ENCODE measurements at regions not wholly inside any gene's neighbourhood (a gene's known extent, or its start where the extent isn't known, plus 50 kb on each side); places are given as distances from the start of the nearest gene placed in this dataset.
"Not testable (repeated sequence)": the region's sequence is repeated elsewhere in the genome, so short reads cannot be mapped to it uniquely, and the experiment has no call there.

- ChIA-PET CTCF (no interaction called here), POLR2A (no interaction called here)
- Mint-ChIP-seq H3K9me3 (ENCODE audit: insufficient read depth) (peaks cover 21% of the 10 kb centered on the region), H3K4me1 (ENCODE audit: low read depth) (no peaks in the 10 kb centered on the region), H3K27ac (no peak overlapping the region), H3K36me3 (ENCODE audit: low read depth) (no peaks in the 10 kb centered on the region), H3K4me3 (no peak overlapping the region), H3K27me3 (ENCODE audit: low read depth) (no peaks in the 10 kb centered on the region)
- DNase-seq (no peak), ATAC-seq (no peak)
Measured at GRCh38 chrX:1781766-1782165, 166.9 kb downstream of the ASMT start.

- no peak for DNase-seq
- no peak for ATAC-seq
- Mint-ChIP-seq H3K9me3 (ENCODE audit: insufficient read depth) (peaks cover 21% of the 10 kb centered on the region), H3K4me1 (ENCODE audit: low read depth) (no peaks in the 10 kb centered on the region), H3K27ac (no peak overlapping the region), H3K27me3 (ENCODE audit: low read depth) (no peaks in the 10 kb centered on the region), H3K36me3 (ENCODE audit: low read depth) (no peaks in the 10 kb centered on the region), H3K4me3 (no peak overlapping the region)
- ChIA-PET POLR2A (no interaction called here), CTCF (no interaction called here)
Measured at GRCh38 chrX:1784773-1785172, 169.9 kb downstream of the ASMT start.

GRCh38 chrX:1788300-1788911 is 173.5 kb downstream of the ASMT start:
- ATAC-seq: no peak
- no peak overlapping the region for H3K27ac Mint-ChIP-seq
- POLR2A ChIA-PET: no interaction called here

GRCh38 chrX:1792636-1793035 is 177.8 kb downstream of the ASMT start:
- CTCF ChIA-PET: no interaction called here
- Mint-ChIP-seq H3K27ac (no peak overlapping the region), H3K4me1 (ENCODE audit: low read depth) (no peaks in the 10 kb centered on the region), H3K4me3 (no peak overlapping the region), H3K27me3 (ENCODE audit: low read depth) (no peaks in the 10 kb centered on the region), H3K9me3 (ENCODE audit: insufficient read depth) (no peaks in the 10 kb centered on the region), H3K36me3 (ENCODE audit: low read depth) (no peaks in the 10 kb centered on the region)
- POLR2A ChIA-PET: no interaction called here
- DNase-seq: no peak
- no peak for ATAC-seq

More at GRCh38 chrX:1788300-1788911, 173.5 kb downstream of the ASMT start:
- no peak overlapping the region for H3K4me3 Mint-ChIP-seq
- H3K36me3 Mint-ChIP-seq (ENCODE audit: low read depth): no peaks in the 10 kb centered on the region
- no peaks in the 10 kb centered on the region for H3K4me1 Mint-ChIP-seq (ENCODE audit: low read depth)
- CTCF ChIA-PET: no interaction called here
- DNase-seq: no peak
- no peaks in the 10 kb centered on the region for H3K27me3 Mint-ChIP-seq (ENCODE audit: low read depth)
- H3K9me3 Mint-ChIP-seq (ENCODE audit: insufficient read depth): peaks cover 16% of the 10 kb centered on the region

- H3K36me3 Mint-ChIP-seq (ENCODE audit: low read depth): no peaks in the 10 kb centered on the region
- DNase-seq: no peak
- no peaks in the 10 kb centered on the region for H3K27me3 Mint-ChIP-seq (ENCODE audit: low read depth)
- H3K4me3 Mint-ChIP-seq: no peak overlapping the region
- no peaks in the 10 kb centered on the region for H3K9me3 Mint-ChIP-seq (ENCODE audit: insufficient read depth)
- H3K27ac Mint-ChIP-seq: no peak overlapping the region
- ChIA-PET POLR2A (no interaction called here), CTCF (no interaction called here)
- no peak for ATAC-seq
- H3K4me1 Mint-ChIP-seq (ENCODE audit: low read depth): no peaks in the 10 kb centered on the region
Measured at GRCh38 chrX:1794586-1794985, 179.7 kb downstream of the ASMT start.

- no peaks in the 10 kb centered on the region for H3K27me3 Mint-ChIP-seq (ENCODE audit: low read depth)
- no peaks in the 10 kb centered on the region for H3K36me3 Mint-ChIP-seq (ENCODE audit: low read depth)
- no peaks in the 10 kb centered on the region for H3K4me1 Mint-ChIP-seq (ENCODE audit: low read depth)
- POLR2A ChIA-PET: no interaction called here
- no peak overlapping the region for H3K4me3 Mint-ChIP-seq
- no peak for DNase-seq
- no peaks in the 10 kb centered on the region for H3K9me3 Mint-ChIP-seq (ENCODE audit: insufficient read depth)
- no peak for ATAC-seq
- CTCF ChIA-PET: no interaction called here
- no peak overlapping the region for H3K27ac Mint-ChIP-seq
Measured at GRCh38 chrX:1802912-1803311, 188.1 kb downstream of the ASMT start.

- H3K9me3 Mint-ChIP-seq (ENCODE audit: insufficient read depth): no peaks in the 10 kb centered on the region
- ChIA-PET POLR2A (no interaction called here), CTCF (no interaction called here)
- no peaks in the 10 kb centered on the region for H3K4me1 Mint-ChIP-seq (ENCODE audit: low read depth)
- DNase-seq (no peak), ATAC-seq (no peak)
- no peaks in the 10 kb centered on the region for H3K36me3 Mint-ChIP-seq (ENCODE audit: low read depth)
- H3K4me3 Mint-ChIP-seq: no peak overlapping the region
- H3K27ac Mint-ChIP-seq: no peak overlapping the region
- no peaks in the 10 kb centered on the region for H3K27me3 Mint-ChIP-seq (ENCODE audit: low read depth)
Measured at GRCh38 chrX:1803741-1804140, 188.9 kb downstream of the ASMT start.

- Mint-ChIP-seq H3K27me3 (ENCODE audit: low read depth) (no peaks in the 10 kb centered on the region), H3K4me1 (ENCODE audit: low read depth) (no peaks in the 10 kb centered on the region), H3K9me3 (ENCODE audit: insufficient read depth) (no peaks in the 10 kb centered on the region), H3K36me3 (ENCODE audit: low read depth) (no peaks in the 10 kb centered on the region), H3K4me3 (no peak overlapping the region), H3K27ac (no peak overlapping the region)
- ChIA-PET POLR2A (no interaction called here), CTCF (no interaction called here)
- ATAC-seq (no peak), DNase-seq (no peak)
Measured at GRCh38 chrX:1807301-1807731, 192.5 kb downstream of the ASMT start.

GRCh38 chrX:1809581-1809980 is 194.7 kb downstream of the ASMT start:
- H3K4me3 Mint-ChIP-seq: no peak overlapping the region
- ATAC-seq (no peak), DNase-seq (no peak)
- POLR2A ChIA-PET: no interaction called here
- no peaks in the 10 kb centered on the region for H3K27me3 Mint-ChIP-seq (ENCODE audit: low read depth)
- H3K9me3 Mint-ChIP-seq (ENCODE audit: insufficient read depth): no peaks in the 10 kb centered on the region
- H3K4me1 Mint-ChIP-seq (ENCODE audit: low read depth): no peaks in the 10 kb centered on the region
- CTCF ChIA-PET: no interaction called here
- H3K36me3 Mint-ChIP-seq (ENCODE audit: low read depth): no peaks in the 10 kb centered on the region
- no peak overlapping the region for H3K27ac Mint-ChIP-seq

- Mint-ChIP-seq H3K4me3 (no peak overlapping the region), H3K27me3 (ENCODE audit: low read depth) (no peaks in the 10 kb centered on the region), H3K36me3 (ENCODE audit: low read depth) (no peaks in the 10 kb centered on the region), H3K9me3 (ENCODE audit: insufficient read depth) (peaks cover 7% of the 10 kb centered on the region), H3K4me1 (ENCODE audit: low read depth) (no peaks in the 10 kb centered on the region), H3K27ac (no peak overlapping the region)
- ChIA-PET CTCF (no interaction called here), POLR2A (no interaction called here)
- ATAC-seq (no peak), DNase-seq (no peak)
Measured at GRCh38 chrX:1813809-1814208, 198.9 kb downstream of the ASMT start.

GRCh38 chrX:1815456-1816175 is 200.8 kb downstream of the ASMT start:
- H3K27me3 Mint-ChIP-seq (ENCODE audit: low read depth): no peaks in the 10 kb centered on the region
- H3K4me1 Mint-ChIP-seq (ENCODE audit: low read depth): no peaks in the 10 kb centered on the region
- H3K27ac Mint-ChIP-seq: no peak overlapping the region
- ChIA-PET POLR2A (no interaction called here), CTCF (no interaction called here)
- ATAC-seq (no peak), DNase-seq (no peak)
- H3K9me3 Mint-ChIP-seq (ENCODE audit: insufficient read depth): peaks cover 7% of the 10 kb centered on the region
- no peaks in the 10 kb centered on the region for H3K36me3 Mint-ChIP-seq (ENCODE audit: low read depth)
- no peak overlapping the region for H3K4me3 Mint-ChIP-seq

- CTCF ChIA-PET; H3K27me3 Mint-ChIP-seq (ENCODE audit: low read depth); DNase-seq; H3K27ac Mint-ChIP-seq; ATAC-seq; H3K4me3 Mint-ChIP-seq; H3K36me3 Mint-ChIP-seq (ENCODE audit: low read depth); H3K9me3 Mint-ChIP-seq (ENCODE audit: insufficient read depth); H3K4me1 Mint-ChIP-seq (ENCODE audit: low read depth); POLR2A ChIA-PET: not testable (repeated sequence)
Measured at GRCh38 chrX:1816387-1816982, 201.6 kb downstream of the ASMT start.

- H3K4me3 Mint-ChIP-seq: no peak overlapping the region
Measured at GRCh38 chrX:1821846-1822245, 207.0 kb downstream of the ASMT start.

More at GRCh38 chrX:1821846-1822245, 207.0 kb downstream of the ASMT start:
- Mint-ChIP-seq H3K9me3 (ENCODE audit: insufficient read depth) (no peaks in the 10 kb centered on the region), H3K4me1 (ENCODE audit: low read depth) (no peaks in the 10 kb centered on the region), H3K36me3 (ENCODE audit: low read depth) (no peaks in the 10 kb centered on the region), H3K27ac (no peak overlapping the region), H3K27me3 (ENCODE audit: low read depth) (no peaks in the 10 kb centered on the region)
- ATAC-seq (no peak), DNase-seq (no peak)
- POLR2A ChIA-PET: no interaction called here
- CTCF ChIA-PET: no interaction called here
